HEK293 (cell line): ENCODE measurements at regions not wholly inside any gene's neighbourhood (a gene's known extent, or its start where the extent isn't known, plus 50 kb on each side); places are given as distances from the start of the nearest gene placed in this dataset.
A peak's percentile ranks its signal among the peaks of the same experiment; 100 is the strongest.

ENCODE experiments used
- CTCF ChIA-PET: fragments of 350-600 bp; formaldehyde crosslinking; extraction: SDS; loops from one replicate; lab custom pipeline; 2021; ENCODE audit warnings: antibody characterized with exemption; lab: Yijun Ruan, JAX
- POLR2A ChIA-PET: fragments of 300-600 bp; formaldehyde crosslinking; extraction: SDS; loops from one replicate; lab custom pipeline; 2020; ENCODE audit warnings: antibody characterized with exemption, inconsistent platforms; lab: Yijun Ruan, JAX
- H3K27ac ChIP-seq: fragments of 200-500 bp; sonication (Bioruptor generic); 2 replicates; pipeline ENCODE4 v1.5.1; 2014; ENCODE audit warnings: low read depth, low read length, control low read depth, inconsistent platforms; ENCODE audit errors: extremely low read depth
- H3K36me3 ChIP-seq, 2 experiments: fragments of 200-500 bp in 1 of 2; sonication (Bioruptor generic) in 1 of 2; 1 replicate in 1 of 2; 2 replicates in 1 of 2; pipeline ENCODE4 v1.5.1; 2014 to 2017; ENCODE audit warnings: inconsistent platforms in 2 of 2, low read length in 2 of 2; ENCODE audit not compliant: control insufficient read depth in 2 of 2, insufficient read depth in 1 of 2
- H3K4me1 ChIP-seq: fragments of 200-500 bp; sonication (Bioruptor generic); 2 replicates; pipeline ENCODE4 v1.5.1; 2014; ENCODE audit warnings: mild to moderate bottlenecking, low read length, inconsistent platforms; ENCODE audit not compliant: control insufficient read depth, insufficient read depth
- H3K4me3 ChIP-seq: 2 replicates; pipeline ENCODE4 v1.5.1; 2011; ENCODE audit warnings: low read depth, mild to moderate bottlenecking, control low read depth, low read length, moderate library complexity
- H3K9me3 ChIP-seq: fragments of 200-500 bp; sonication (Bioruptor generic); 2 replicates; pipeline ENCODE4 v1.5.1; 2014; ENCODE audit warnings: low read depth, low read length, inconsistent platforms; ENCODE audit not compliant: control insufficient read depth, insufficient read depth
- GLIS2 ChIP-seq: fragments of 450-650 bp; formaldehyde crosslinking; IDR thresholded peaks from 2 replicates; pipeline ENCODE4 v1.5.1; 2016; ENCODE audit warnings: missing biosample characterization, missing genetic modification characterization
- INSM2 ChIP-seq: fragments of 450-650 bp; formaldehyde crosslinking; IDR thresholded peaks from 2 replicates; pipeline ENCODE4 v1.5.1; 2016; ENCODE audit warnings: missing biosample characterization, missing genetic modification characterization
- KLF8 ChIP-seq: fragments of 450-650 bp; formaldehyde crosslinking; IDR thresholded peaks from 2 replicates; pipeline ENCODE4 v1.5.1; 2016; ENCODE audit warnings: missing biosample characterization, missing genetic modification characterization
- MEIS1 ChIP-seq: sonication (generic); formaldehyde crosslinking; IDR thresholded peaks from 2 replicates; pipeline ENCODE4 v1.8.1; 2022; ENCODE audit warnings: missing genetic modification reagents, mild to moderate bottlenecking, borderline replicate concordance
- MYNN ChIP-seq: fragments of 450-650 bp; formaldehyde crosslinking; IDR thresholded peaks from 2 replicates; pipeline ENCODE4 v1.5.1; 2016; ENCODE audit warnings: missing biosample characterization, missing genetic modification characterization, borderline replicate concordance
- OSR2 ChIP-seq: fragments of 450-650 bp; formaldehyde crosslinking; IDR thresholded peaks from 2 replicates; pipeline ENCODE4 v1.5.1; 2016; ENCODE audit warnings: missing biosample characterization, missing genetic modification characterization
- PATZ1 ChIP-seq: fragments of 450-650 bp; formaldehyde crosslinking; IDR thresholded peaks from 2 replicates; pipeline ENCODE4 v1.5.1; 2016; ENCODE audit warnings: missing biosample characterization, missing genetic modification characterization
- SALL2 ChIP-seq: fragments of 450-650 bp; formaldehyde crosslinking; IDR thresholded peaks from 2 replicates; pipeline ENCODE4 v1.5.0; 2017; ENCODE audit warnings: missing biosample characterization, mild to moderate bottlenecking, missing genetic modification characterization, borderline replicate concordance
- SCRT2 ChIP-seq: fragments of 450-650 bp; formaldehyde crosslinking; IDR thresholded peaks from 2 replicates; pipeline ENCODE4 v1.5.1; 2016; ENCODE audit warnings: missing biosample characterization, missing genetic modification characterization
- SETDB1 ChIP-seq: IDR thresholded peaks from one replicate; pipeline ENCODE4 v1.6.1; 2017; ENCODE audit warnings: mild to moderate bottlenecking, low read length, moderate library complexity, mixed read lengths; ENCODE audit not compliant: insufficient read length
- TRIM28 ChIP-seq: IDR thresholded peaks from 2 replicates; pipeline ENCODE4 v1.6.1; 2011; ENCODE audit warnings: low read length, control low read depth, borderline replicate concordance
- ZBTB7A ChIP-seq: fragments of 450-650 bp; formaldehyde crosslinking; IDR thresholded peaks from 2 replicates; pipeline ENCODE4 v1.5.1; 2016; ENCODE audit warnings: low read depth, missing biosample characterization, missing genetic modification characterization
- ZNF23 ChIP-seq: fragments of 450-650 bp; formaldehyde crosslinking; IDR thresholded peaks from 2 replicates; pipeline ENCODE4 v1.5.1; 2016; ENCODE audit warnings: missing biosample characterization, missing genetic modification characterization, borderline replicate concordance
- ZNF239 ChIP-seq: fragments of 450-650 bp; formaldehyde crosslinking; IDR thresholded peaks from 2 replicates; pipeline ENCODE4 v1.5.1; 2016; ENCODE audit warnings: missing biosample characterization, missing genetic modification characterization
- ZNF280C ChIP-seq: fragments of 450-650 bp; formaldehyde crosslinking; IDR thresholded peaks from 2 replicates; pipeline ENCODE4 v1.5.1; 2016; ENCODE audit warnings: missing biosample characterization, missing genetic modification characterization
- ZNF423 ChIP-seq: fragments of 450-650 bp; formaldehyde crosslinking; IDR thresholded peaks from 2 replicates; pipeline ENCODE4 v1.5.1; 2016; ENCODE audit warnings: missing biosample characterization, missing genetic modification characterization
- ZNF501 ChIP-seq: fragments of 450-650 bp; formaldehyde crosslinking; IDR thresholded peaks from 2 replicates; pipeline ENCODE4 v1.5.1; 2016; ENCODE audit warnings: missing biosample characterization, missing genetic modification characterization
- ZNF571 ChIP-seq: fragments of 450-650 bp; formaldehyde crosslinking; IDR thresholded peaks from 2 replicates; pipeline ENCODE4 v1.5.0; 2017; ENCODE audit warnings: missing biosample characterization, missing genetic modification characterization
- ZNF580 ChIP-seq: fragments of 450-650 bp; formaldehyde crosslinking; IDR thresholded peaks from 2 replicates; pipeline ENCODE4 v1.5.1; 2016; ENCODE audit warnings: missing biosample characterization, missing genetic modification characterization
- ZNF600 ChIP-seq: fragments of 450-650 bp; formaldehyde crosslinking; IDR thresholded peaks from 2 replicates; pipeline ENCODE4 v1.5.1; 2016; ENCODE audit warnings: missing biosample characterization, missing genetic modification characterization
- ZNF639 ChIP-seq: fragments of 450-650 bp; formaldehyde crosslinking; IDR thresholded peaks from 2 replicates; pipeline ENCODE4 v1.5.1; 2016; ENCODE audit warnings: missing biosample characterization, missing genetic modification characterization
- ZNF701 ChIP-seq: fragments of 450-650 bp; formaldehyde crosslinking; IDR thresholded peaks from 2 replicates; pipeline ENCODE4 v1.5.1; 2016; ENCODE audit warnings: missing biosample characterization, missing genetic modification characterization
- ZNF791 ChIP-seq: fragments of 450-650 bp; formaldehyde crosslinking; IDR thresholded peaks from 2 replicates; pipeline ENCODE4 v1.5.1; 2016; ENCODE audit warnings: missing biosample characterization, missing genetic modification characterization

- Histone ChIP-seq H3K4me1 (peaks cover 3% of the 10 kb centered on the region; the same call in 1 of the 2 replicates), H3K9me3 (no peaks in the 10 kb centered on the region), H3K27ac (peak overlapping the region; percentile 73), H3K36me3 (no peaks in the 10 kb centered on the region), H3K4me3 (no peak overlapping the region)
- ChIA-PET POLR2A (no interaction called here), CTCF (no interaction called here)
- TF ChIP-seq MEIS1 (CRISPR knock-in tag) (peak; percentile 73; the same call in 1 of the 2 replicates), ZNF571 (tag by site-specific recombination) (no peak)
Observed at GRCh38 chr3:1883534-1883933, 215.1 kb upstream of the CNTN4 start.

GRCh38 chr3:1892459-1892858 is 206.2 kb upstream of the CNTN4 start:
- no peaks in the 10 kb centered on the region for H3K4me1 ChIP-seq
- no peak overlapping the region for H3K4me3 ChIP-seq
- no peaks in the 10 kb centered on the region for H3K36me3 ChIP-seq
- POLR2A ChIA-PET, result no interaction called here
- H3K9me3 ChIP-seq, result no peaks in the 10 kb centered on the region
- CTCF ChIA-PET, result no interaction called here
- TF ChIP-seq SETDB1 (peak; percentile 91), ZNF280C (no peak), ZNF791 (no peak), TRIM28 (peak; percentile 86; the same call in 1 of the 2 replicates), ZNF423 (tag by site-specific recombination) (no peak)
- H3K27ac ChIP-seq, result no peak overlapping the region

GRCh38 chr3:1902416-1902815 is 196.2 kb upstream of the CNTN4 start:
- CTCF ChIA-PET, result no interaction called here

More at GRCh38 chr3:1902416-1902815, 196.2 kb upstream of the CNTN4 start:
- Histone ChIP-seq H3K4me1 (no peaks in the 10 kb centered on the region), H3K36me3 (no peaks in the 10 kb centered on the region), H3K9me3 (no peaks in the 10 kb centered on the region), H3K27ac (no peak overlapping the region), H3K4me3 (no peak overlapping the region)
- TF ChIP-seq KLF8 (tag by site-specific recombination) (no peak), SALL2 (tag by site-specific recombination) (no peak), PATZ1 (tag by site-specific recombination) (no peak), ZNF600 (tag by site-specific recombination) (no peak), ZBTB7A (tag by site-specific recombination) (no peak), INSM2 (tag by site-specific recombination) (no peak), OSR2 (tag by site-specific recombination) (no peak), ZNF639 (no peak), MYNN (no peak), ZNF580 (tag by site-specific recombination) (no peak), GLIS2 (no peak), ZNF23 (tag by site-specific recombination) (no peak), ZNF239 (no peak), ZNF501 (tag by site-specific recombination) (no peak), ZNF791 (no peak), SCRT2 (tag by site-specific recombination) (no peak), SETDB1 (no peak), ZNF701 (no peak)
- POLR2A ChIA-PET, result no interaction called here
